ENCODE measurements at regions not wholly inside any gene's neighbourhood (a gene's known extent, or its start where the extent isn't known, plus 50 kb on each side); places are given as distances from the start of the nearest gene placed in this dataset.
A peak's percentile ranks its signal among the peaks of the same experiment; 100 is the strongest.
"Not testable (repeated sequence)": the region's sequence is repeated elsewhere in the genome, so short reads cannot be mapped to it uniquely, and the experiment has no call there.

DNA sequence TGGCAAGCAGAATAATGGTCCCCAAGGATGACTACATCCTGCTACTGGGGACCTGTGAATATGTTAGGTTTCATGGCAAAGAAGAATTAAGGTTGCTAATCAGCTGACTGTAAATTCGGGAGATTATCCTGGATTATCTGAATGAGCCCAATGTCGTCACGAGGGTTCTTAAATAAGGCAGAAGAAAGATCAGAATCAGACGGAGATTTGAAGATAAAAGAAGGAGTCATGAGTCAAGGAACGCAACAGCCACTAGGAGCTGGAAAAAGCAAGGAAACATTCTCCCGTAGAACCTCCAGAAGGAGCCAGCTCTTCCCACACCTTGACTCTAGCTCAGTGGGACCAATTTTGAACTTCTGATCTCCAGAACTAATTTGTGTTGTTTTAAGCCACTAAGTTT, 82.9 kb upstream of the APBB1IP start:
- no peak for DNase-seq (ENCODE audit: low read depth)

- peak; percentile 15 for DNase-seq (ENCODE audit: low read depth)
These were observed 80.9 kb upstream of the APBB1IP start for GRCh38 chr10:26357203-26357602.

DNA sequence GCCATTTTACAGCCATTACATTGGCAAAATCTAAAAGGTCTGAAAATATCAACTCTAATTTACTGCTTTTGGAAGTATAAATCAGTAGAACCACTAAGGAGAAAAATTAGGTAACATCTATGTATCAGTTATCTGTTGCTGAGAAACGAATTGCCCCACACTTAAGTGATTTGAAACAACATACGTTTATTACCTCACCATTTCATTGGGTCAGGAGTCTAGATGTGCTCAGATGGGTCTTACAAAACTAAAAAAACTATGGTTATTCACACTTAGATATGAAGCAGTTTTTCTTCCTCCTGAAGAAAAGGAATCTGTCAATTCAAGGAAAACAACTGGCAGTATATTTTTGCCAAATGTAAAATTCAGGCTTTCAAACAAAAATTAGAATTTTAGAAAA, 80.1 kb upstream of the APBB1IP start:
- DNase-seq (ENCODE audit: low read depth) = no peak

GRCh38 chr10:26359670-26360069, 78.5 kb upstream of the APBB1IP start:
- no peak for DNase-seq (ENCODE audit: low read depth)

DNA sequence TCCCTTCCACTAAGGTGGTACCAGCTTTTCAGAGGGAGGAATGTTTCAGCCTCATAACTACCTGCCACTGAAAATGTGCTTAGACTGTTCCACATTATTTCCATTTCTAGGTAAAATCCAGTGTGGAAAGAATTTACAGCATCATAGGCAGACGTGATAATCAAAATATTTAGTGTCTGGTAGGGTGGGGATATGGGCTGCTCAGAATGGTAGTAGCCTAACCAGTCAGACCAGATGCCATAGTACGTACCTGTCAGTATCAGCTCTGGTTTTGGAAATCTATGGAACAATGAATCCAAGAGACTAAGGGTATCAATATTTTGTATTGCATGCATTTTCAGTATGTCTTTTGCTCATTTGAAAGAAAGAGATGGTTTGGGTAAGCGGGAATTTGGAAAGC, 76.8 kb upstream of the APBB1IP start:
- no peak for DNase-seq (ENCODE audit: low read depth)

- DNase-seq (ENCODE audit: low read depth) = no peak
These were observed 76.2 kb upstream of the APBB1IP start for GRCh38 chr10:26361971-26362370.

DNA sequence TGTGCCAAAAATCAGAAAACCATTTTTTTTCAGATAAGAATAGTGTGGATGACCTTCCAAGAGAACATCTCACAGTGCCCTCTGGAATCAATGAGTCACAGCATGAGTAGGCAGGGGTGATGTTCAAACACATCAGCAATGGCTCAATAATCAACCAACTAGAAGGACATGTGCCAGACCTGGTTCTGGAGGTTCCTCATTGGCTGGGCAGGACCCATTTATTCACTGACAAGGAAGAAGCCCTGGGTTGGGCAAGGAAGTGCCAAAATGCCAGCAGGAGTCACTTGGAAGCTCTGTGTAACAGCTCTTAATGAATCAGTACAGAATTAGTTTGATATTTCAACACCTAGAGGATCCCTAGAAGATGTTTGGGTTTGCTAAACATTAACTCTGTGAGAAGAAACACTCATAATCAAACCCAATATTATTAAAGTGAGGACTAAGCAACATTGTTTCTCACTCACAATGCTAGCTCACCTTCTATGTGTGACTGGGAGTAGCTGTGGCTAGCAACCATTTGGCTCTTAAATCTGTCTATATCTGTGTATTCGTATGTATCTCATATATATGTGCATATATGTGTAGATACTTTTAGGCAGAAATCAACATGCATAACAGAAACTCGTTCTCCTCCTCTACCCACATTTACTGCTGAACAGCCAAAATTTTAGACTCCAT, 72.3 kb upstream of the APBB1IP start:
- peak; percentile 35 for DNase-seq (ENCODE audit: low read depth)

GRCh38 chr10:26367035-26367434, 71.1 kb upstream of the APBB1IP start:
- DNase-seq (ENCODE audit: low read depth) = not testable (repeated sequence)

DNA sequence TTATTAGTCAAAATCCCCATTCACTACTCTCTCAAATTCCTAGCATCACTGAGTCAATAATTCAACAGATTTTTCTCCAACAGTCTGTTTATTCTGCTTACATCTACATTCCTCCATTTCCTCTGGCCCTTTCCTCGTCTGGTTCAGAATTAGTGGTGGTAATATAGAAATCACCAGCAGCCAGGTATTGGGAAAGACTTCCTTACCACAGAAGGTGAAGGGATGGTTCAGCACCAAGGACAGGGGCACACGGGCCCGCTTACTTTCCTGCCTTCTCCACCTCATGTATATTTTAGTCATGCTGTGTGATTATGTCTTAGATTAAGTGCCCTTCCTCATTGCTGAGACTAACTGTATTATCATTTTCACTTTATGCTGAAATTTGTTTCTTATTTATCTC, 70.4 kb upstream of the APBB1IP start:
- peak; percentile 63 for DNase-seq (ENCODE audit: low read depth)

DNA sequence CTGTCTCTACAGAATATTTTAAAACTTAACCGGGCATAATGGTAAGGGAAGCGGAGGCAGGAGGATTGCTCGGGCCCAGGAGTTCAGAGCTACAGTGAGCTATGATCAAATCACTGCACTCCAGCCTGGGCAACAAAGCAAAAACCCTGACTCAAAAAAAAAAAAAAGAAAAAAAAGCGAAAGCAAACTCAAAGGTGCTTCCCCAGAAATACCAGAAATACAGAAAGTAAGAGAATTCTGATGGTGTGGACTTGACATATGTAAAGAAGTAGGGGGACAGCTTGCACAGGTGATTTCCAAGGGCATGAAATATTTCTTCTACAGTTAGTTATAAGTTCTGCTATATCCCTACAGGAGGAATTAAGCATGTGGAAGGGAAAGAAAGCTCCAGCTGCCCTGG, 69.7 kb upstream of the APBB1IP start:
- DNase-seq (ENCODE audit: low read depth) = no peak

DNA sequence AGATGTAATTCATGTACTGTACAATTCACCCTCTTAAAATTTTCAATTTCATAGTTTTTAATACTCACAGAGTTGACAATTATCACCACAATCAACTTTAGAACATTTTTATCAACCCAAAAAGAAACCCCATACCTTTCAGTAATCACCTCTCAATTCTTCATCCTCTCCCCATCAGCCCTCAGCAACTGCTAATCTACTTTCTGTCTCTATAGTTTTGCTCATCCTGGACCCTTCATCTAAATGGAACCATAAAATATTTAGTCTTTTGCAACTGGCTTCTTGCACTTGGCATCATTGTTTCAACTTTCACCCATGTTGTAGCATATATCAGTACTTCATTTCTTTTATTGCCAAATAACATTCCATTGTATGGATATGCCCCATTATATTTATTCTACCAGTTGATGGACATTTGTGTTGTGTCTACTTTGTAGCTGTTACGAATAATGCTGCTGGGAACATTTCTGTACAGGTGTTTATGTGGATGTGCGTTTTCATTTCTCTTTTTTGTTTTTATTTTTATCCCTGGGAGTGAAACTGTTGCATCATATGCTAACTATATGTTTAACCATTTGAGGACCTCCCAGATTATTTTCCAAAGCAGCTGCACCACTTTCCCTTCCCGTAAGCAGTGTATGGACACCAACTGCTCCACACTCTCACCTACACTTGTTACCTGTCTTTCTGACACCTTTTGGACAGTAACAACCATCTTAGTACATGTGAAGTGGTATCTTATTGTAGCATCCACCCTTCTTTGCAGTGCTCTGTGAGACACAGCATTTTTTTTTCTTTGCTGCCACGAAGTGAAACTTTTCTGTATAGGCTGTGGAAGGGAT, 65.4 kb upstream of the APBB1IP start:
- no peak for DNase-seq (ENCODE audit: low read depth)

DNA sequence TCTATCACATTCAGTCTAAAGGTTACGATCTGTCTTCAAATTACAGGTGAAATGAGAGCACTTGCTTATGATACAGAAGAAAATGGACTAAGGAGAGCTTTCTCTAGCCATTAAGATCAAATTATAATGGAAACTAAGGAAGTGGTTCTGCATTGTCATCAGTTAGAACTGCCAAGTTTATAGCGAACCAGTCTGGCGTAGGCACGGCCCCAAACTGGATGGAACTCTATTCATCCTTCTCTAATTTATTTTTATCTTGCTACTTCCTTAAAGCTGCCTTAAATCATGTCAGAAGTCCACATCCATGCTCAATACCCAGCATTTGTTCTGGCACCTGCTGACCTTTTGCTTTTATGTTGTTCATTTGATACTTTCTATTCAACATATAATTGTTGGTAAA, 63.7 kb upstream of the APBB1IP start:
- no peak for DNase-seq (ENCODE audit: low read depth)

DNA sequence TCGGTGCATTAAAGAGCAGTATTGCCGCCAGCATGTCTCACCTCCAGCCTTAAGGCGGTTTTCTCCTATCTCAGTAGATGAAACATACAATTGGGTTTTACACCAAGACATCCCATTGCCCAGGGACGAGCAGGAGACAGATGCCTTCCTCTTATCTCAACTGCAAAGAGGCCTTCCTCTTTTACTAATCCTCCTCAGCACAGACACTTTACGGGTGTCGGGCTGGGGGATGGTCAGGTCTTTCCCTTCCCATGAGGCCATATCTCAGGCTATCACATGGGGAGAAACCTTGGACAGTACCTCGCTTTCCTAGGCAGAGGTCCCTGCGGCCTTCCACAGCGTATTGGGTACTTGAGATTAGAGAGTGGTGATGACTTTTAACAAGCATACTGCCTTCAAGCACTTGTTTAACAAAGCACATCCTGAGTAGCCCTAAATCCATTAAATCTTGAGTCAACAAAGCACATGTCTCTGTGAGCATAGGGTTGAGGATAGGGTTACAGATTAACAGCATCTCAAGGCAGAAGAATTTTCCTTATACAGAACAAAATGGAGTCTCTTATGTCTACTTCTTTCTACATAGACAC, 60.8 kb upstream of the APBB1IP start:
- DNase-seq (ENCODE audit: low read depth) = not testable (repeated sequence)

DNA sequence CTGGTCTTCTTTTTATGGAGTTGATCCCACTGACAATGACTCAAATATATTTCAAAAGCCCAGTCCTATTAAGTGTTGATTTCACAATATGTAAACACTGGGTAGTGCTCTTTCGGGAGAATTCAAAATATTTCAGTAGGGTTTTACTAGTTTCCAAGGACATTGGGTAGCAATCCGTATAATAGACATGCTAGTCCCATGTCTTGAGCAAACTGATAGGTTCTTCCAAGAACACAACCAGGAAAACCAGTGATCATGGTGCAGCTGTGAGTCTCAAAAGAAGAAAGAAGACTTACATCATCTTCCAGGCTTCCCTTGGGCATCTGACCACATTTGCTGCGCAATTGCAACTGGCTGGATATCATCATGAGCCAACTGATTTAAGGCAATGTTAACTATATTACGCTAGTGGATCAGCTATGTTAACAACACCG, 59.3 kb upstream of the APBB1IP start:
- no peak for DNase-seq (ENCODE audit: low read depth)

GRCh38 chr10:26380815-26381214, 57.3 kb upstream of the APBB1IP start:
- peak; percentile 29 for DNase-seq (ENCODE audit: low read depth)

GRCh38 chr10:26381986-26382385, 56.2 kb upstream of the APBB1IP start:
- DNase-seq (ENCODE audit: low read depth) = no peak

GRCh38 chr10:26384600-26384999, 53.5 kb upstream of the APBB1IP start:
- no peak for DNase-seq (ENCODE audit: low read depth)

- DNase-seq (ENCODE audit: low read depth) = no peak
These were observed 52.7 kb upstream of the APBB1IP start for GRCh38 chr10:26385443-26385842.

DNA sequence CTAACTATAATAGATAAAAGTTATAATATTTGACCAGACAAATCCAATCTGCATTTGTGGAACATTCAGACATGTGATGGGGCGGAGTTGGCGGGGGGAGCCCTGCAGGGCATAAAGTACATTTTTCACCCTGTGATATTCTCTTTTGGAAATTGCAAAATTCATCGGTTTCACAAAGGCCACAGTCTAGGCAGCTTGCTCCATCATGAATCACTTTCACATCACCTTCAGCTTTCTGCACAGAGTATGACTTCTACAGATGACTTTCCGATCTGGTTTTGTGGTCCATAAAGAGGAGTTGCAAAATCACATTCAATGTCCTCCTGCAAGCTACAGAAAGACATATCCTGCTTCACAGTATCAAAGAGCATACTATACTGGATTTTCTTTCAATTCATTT, 51.4 kb upstream of the APBB1IP start:
- DNase-seq (ENCODE audit: low read depth) = no peak

Measured in ELR (cell line).